CD4-positive, alpha-beta T cell treated with Interferon alpha-2 for 1 hour (primary cell): ENCODE measurements at regions not wholly inside any gene's neighbourhood (a gene's known extent, or its start where the extent isn't known, plus 50 kb on each side); places are given as distances from the start of the nearest gene placed in this dataset.

Experiments used
- DNase-seq, 2 donors: peaks; one replicate each; pipeline ENCODE4 v3.0.0-alpha.2; 2020 to 2022

DNA sequence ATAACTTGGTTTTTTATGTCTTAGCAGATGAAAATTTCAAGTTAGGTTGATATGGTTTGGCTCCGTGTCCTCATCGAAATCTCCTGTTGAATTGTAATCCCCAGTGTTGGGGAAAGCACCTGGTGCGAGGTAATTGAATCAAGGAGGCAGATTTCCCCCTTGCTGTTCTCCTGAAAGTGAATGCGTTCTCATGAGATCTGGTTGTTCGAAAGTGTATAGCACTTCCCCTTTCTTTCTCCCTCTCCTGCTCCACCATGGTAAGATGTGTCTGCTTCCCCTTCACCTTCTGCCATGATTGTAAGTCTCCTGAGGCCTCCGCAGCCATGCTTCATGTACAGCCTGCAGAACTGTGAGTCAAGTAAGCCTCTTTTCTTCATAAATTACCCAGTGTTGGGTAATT, 242.1 kb upstream of the TNP1 start:
- DNase-seq: no peak

DNA sequence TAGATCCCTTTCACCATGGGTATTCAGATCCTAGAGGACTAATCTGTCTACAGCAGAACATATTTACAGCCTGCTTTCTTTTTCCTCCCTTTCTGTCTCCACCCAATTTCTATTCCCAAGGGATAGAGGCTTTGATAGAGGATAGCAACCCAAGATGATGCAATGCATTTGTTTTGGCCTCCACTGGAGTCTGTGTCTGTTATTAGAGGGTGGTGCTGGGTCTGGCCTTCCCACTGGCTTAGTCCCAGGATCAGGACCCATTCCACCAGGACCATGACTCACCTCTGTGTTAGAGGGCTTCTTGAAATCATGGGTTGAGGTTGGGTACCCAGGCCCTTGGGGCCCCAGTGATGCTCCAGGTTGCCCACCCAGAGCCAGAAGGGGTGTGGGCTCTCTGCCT, 239.7 kb upstream of the TNP1 start:
- no peak for DNase-seq

DNA sequence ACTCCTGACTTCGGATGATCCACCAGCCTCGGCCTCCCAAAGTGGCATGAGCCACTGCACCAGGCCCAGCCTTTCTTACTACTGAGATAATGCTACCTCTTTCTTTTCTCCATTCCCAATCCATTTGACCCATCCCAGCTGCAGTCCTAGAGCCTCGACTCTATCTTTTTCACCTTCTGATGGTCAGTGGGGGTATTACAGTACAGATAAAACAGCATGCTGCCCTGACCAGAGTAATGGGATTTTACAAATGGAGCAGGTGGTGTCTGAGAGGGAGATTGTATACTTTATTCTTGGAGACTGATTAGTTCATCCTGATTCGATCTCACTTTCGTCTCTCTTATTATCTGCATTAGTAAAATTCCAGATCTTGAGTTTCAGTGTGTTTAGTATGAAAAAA, 238.6 kb upstream of the TNP1 start:
- no peak for DNase-seq

DNA sequence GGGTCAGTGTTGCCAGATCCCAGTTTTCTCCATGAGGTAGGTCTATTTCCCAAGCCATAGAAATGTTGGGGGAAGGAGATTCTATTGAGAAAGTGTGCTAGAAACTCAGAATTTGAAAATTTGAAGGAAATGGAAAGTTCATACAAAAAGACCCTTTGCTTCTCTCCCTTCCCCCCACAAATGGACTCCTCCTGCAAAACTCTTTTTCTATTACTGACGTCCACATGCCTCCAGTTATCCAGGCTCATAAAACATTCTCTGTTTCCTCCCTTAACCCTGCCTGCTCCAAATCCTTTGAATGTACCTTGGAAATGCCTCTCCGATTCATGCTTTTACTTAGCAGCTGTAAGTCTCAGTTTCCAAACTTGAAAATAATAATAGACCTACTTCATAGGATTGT, 237.5 kb upstream of the TNP1 start:
- DNase-seq: no peak

DNA sequence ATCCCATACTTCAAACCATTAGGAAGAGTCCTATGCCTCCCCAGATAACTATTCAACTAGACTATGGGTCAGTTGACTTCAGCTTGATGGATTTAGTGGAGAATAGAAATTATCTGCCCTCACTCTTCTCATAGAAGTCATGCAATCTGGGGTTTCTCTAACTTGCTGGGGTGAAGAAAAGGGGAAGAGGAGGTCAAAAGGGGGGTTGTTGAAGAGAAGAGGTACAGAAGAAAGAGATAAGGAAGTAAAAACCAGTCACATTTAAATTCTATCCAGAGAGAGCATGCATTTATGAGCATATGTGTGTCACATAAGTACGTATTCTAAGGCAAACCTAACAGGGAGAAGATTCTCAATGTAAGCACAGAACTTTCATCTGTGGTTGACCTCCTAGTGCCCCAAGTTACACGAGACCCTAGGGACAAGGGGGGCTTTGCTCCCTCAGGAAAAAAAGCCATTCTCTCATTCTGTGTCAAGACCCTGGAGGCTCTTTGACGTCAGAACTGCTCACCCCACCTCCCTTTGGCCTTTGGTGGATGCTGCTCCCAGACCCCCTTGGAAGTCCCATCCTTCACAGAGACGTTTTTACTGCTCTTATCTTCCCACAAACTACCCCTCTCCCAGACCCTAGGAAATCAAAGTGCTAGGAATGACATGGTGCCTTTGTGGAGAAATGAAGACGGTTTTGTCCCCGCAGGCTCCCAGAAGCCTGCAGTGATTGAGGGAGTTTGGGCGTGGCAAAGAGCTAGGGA, 236.8 kb upstream of the TNP1 start:
- no peak for DNase-seq

DNA sequence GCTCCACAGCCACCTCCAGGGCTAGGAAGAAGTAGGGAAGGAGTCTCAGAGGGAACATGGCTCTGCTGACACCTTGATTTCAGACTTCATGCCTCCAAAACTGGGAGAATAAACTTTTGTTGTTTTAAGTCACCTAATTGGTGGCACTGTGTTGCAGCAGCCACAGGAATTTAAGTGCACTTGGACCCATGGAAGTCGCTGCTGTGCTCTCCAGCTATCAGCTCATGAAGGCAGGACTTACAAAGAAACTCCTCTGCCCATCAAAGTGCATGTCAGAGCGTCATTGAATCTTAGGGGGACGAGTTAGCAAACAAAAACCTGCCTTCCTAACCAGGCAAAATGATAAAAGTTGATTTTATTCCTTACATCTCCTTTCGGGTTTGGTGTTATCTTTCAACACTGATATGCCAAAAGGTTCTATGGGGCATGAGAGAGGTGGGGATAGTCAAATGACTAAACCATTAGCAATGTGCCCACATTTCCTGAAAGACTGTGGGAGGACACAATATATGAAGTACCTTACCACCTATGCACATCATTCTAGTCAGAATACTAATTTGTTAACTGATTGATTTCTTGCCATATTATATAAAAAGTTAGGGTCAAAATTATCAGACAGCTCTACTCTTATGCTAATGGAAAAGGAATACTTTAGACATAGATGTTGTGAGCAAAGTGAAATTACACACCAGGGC, 235.8 kb upstream of the TNP1 start:
- no peak for DNase-seq

DNA sequence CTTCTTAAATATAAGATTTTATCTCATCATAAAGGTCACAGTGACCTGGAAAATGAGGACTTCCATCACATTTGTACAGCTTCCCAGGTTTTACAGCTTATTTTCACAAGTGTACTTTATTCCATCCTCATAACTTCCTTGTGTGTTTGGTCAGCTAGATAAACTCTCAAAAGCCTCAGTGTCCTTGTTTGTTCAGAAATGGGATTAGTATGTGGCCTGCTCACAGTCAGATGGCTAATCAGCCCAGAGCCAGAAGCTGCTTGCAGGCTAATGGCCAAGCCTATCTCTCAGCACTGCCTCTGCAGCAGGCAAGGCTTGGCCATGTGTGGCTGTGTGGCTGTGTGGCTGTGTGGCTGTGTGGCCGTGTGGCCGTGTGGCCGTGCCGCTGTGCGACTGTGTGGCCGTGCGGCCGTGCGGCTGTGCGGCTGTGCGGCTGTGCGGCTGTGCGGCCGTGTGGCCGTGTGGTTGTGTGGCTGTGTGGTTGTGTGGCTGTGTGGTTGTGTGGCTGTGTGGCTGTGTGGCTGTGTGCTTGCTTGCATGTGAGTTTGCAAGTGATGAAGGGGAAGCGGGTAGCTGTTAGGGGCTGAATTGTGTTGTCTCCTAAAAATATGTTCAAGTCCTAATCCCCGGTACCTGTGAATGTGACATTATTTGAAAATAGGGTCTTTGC, 233.0 kb upstream of the TNP1 start:
- no peak for DNase-seq

DNA sequence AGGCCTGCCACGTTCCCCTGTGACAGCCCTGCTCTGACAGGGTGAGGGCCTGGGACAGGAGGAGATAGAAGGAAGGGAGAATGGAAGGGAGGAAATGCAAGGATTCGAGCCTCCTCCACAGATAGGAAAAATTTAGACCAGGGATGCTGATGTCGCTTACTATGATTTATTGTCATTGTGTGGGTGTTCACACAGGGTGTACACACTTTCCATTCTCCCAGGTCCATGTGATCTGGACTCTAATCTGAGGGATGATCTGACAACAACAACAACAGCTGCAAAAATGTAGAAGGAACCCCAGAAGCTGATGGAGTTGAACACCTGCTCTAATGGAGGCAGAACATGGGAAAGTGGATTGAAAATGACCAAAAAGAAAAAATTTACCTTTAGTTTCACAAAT, 231.7 kb upstream of the TNP1 start:
- DNase-seq: no peak

DNA sequence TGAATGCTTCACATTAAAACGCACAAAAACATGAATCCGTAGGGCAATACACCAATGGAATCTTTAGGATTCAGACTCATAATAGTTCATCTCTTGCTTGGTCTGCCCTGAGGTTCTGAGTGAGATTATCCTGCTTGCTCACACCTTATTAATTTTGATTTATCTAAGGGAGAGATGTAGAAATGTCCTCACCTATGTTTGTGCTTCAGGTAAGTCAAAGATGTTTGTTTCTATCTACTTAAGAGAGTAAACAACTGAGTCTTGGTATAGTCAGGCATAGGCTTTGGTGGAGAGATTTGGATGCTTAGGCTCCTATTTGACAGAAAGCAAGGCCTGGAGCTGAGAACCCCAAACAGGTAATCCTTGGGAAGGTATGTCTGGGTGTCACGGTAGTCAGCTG, 231.0 kb upstream of the TNP1 start:
- no peak for DNase-seq

DNA sequence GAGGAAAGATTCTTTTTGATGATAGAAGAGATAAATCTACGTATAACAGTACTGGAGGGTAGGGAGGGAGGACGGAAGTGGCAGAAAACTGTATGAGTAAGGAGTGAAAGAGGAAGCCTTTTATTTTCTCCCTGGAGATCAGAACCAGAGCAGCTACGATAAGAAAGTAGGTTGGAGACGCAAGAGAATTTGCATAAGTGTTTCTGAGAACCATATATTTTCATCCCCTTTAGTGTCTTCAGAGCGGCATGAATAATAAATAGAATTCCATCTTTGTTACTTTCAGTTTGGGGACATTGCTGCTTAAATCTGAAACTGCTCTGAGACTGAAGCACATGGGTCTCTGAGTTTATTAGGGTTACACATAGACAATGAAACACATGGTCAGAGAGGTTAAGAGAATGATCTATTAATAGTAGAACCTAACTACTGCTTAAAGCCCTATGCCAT, 230.2 kb upstream of the TNP1 start:
- DNase-seq: no peak

DNA sequence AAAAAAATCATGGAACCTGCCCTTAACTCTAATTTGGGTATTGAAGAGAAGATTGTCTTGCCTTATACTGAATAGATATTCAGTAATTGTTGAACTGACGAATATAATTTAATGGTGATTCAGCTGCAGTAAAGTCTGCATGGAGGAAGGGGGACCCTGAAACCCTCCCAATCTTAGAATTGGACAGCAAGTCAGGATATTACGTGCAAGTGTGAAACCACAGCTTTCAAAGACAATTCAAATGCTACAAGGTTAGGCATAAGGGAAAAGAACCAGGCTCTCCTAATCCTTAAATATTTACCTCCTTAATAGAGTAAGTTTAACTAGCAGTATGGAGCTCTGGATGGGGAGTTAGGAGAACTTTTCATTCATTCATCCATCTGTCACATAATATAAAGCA, 226.9 kb upstream of the TNP1 start:
- no peak for DNase-seq

DNA sequence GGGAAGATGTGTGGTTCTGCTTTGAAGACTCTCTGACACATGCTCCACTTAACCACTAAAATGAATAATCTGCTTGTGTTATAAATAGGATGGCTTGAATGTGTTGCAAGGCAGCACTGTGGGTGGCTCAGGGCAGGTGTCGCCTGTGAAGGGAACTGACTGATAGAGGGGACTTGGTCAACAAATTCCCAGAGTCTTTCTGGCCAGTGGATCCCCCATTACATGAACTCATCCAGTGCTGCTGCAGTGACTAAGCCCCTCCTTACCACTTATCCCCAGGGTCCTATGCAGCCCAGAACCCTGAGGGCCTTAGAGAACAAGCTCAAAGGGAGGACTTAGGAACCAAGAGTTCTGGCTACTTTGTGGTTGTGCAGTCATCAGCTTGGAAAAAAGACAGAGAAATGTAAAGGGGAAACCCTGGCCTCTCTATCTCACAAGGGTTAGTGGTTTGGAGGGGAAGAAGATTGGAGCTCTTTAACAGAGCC, 226.2 kb upstream of the TNP1 start:
- DNase-seq: no peak

DNA sequence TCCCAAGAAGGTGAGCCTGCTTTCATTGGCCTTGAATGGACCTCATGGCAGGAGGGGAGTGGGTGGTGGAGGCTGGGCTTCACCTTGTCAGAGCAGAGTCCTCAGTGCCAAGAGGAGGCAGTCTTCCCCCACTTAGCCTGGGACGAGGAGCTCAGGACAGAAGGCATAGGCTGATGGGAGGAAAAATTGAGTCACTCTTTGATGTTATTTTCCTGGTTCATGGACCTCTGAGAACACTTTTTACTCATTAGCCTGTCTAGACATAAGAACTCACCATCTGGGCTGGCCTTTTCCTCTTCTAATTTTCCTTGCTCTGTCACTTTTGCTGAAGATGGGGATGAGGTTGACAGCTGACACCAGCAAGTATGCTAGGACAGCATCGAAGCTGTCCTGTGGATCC, 225.7 kb upstream of the TNP1 start:
- DNase-seq: no peak

DNA sequence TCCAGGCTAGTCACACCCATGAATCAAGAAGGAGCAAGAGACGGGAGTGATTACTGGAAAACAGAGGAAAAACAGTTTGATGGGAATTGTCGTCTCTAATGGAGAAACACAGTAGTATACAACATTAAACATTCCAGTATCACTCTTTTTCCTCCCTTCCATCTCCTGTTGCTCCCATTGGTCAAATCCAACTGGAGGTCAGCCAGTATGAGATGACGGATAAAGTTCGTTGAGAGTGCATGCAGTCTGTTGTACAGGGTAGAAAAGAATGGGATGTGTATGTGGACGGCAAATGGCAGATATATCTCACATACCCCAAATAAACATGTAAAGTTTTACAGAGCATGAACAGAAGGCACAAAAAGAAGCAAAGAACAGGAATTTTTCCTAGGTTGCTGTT, 221.9 kb upstream of the TNP1 start:
- no peak for DNase-seq

DNA sequence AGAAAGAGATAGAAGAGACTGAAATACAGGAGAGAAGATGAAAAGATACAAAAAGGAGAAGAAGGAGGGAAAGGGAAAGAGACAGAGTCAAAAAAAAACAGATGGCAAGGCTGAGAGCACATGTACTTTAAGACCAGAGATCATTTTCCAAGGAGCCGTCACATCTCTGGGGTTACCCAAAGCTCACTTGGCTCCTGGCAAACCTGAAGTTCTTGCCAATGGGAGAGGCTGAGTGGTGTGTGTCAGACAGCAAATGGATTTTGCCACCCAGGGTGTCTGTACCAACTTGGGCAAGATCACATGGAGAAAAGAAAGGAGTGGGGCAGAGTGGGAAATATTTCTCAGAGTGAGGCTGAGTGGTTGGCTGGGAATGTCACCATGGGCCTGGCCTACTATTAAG, 219.3 kb upstream of the TNP1 start:
- DNase-seq: no peak

DNA sequence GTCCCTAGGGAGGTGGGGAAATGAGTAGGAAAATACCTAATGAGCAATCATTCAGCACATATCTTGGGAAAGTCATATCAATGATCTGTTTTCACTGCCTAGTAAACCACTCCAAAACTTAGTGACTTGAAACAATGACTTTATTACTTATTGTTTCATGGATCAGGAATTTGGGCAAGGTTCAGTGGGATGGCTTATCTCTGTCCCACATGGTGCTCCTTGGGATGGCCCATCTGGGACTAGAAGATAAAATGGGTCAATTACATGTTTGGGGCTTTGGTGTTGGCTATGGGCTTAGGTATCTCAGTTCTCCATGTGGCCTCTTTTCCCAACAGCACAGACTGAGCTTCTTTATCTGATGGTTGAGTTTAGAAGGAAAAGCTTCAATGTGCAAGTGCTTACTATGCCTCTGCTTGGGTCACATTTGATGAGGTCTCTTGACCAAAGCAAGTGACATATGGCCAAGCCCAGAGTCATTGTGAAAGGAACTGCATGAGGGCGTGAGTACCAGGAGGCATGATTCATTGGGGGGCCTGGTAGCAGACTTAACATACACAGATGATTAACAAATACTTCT, 218.1 kb upstream of the TNP1 start:
- DNase-seq: no peak

DNA sequence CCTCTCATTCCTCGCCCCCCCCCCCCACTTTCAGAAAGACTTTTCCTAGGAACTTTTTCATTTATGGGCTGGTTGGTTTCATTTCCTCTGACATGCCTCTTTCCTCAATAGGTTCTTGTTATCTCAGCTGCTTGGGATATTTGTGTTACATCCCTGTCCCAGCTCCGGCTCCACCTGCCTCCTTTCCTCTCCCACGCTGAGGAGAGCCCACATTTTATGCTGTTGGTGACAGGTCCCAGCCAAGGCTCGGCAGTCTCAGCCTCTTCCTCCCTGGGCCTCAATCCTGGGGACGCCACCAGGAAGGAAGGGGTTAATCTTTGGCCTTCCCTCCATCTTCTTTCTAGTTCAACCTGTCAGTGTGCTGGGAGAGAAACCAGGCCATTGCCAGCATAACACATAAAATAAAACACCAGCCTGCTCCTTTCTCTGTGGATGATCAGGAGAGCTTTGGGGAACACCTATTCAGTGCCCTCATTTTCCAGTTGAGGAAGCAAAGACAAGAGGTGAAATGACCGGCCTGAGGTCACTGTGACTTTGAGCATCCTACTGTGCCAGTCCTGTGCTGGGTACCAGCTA, 216.9 kb upstream of the TNP1 start:
- no peak for DNase-seq

DNA sequence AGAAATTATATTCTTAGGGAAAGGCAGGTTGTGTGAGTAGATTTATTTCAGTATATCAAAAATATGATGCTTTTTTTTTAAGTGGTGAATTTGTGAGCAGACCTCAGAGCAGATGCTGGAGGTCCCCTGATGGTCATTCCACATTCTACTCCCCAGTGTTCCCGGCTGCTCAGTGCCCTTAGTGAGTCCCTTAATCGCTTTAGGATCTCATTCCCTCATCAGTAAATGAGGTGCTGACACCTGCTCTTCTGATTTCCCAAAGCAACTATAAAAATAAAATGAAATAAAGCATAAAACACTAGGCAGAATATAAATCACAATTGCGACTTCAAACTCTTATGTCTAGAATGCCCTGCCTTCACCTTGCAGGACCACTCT, 216.2 kb upstream of the TNP1 start:
- DNase-seq: no peak

DNA sequence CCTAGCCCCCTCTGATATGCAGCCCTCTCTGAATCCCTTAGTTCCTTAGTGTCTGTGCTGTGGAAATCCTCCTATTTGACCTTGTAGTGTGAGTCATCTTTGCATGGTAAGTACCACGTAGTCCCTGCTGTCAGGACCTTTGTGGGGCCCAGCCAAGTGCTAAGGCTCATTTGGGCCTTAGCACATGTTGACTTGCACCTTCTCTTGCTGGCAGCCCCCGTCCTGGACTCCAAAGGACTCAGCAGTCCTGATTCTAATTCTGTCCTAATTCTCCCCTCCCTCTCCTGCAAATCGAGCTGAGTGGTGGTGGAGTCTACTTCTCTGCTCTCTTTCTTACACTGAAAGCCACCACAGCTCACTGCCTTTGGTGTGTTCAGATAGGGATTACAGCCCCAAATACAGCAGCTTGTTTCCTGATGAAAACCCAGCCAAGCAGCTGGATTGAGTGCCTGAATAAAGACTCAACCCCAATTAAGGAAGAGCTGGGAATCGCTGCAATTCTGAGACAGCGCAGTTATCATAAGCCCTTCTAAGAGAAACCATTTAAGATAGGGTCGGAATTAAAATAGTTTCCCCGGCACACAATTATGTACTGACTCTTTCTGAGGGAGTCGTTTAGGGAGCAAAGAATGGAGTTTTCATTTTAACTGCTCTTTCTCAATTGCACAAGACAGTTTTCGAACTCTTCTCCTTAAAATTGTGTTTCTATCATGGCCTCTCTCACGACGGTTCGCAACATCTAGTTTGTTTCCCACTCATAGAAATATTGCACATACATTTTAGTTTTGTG, 215.6 kb upstream of the TNP1 start:
- no peak for DNase-seq

DNA sequence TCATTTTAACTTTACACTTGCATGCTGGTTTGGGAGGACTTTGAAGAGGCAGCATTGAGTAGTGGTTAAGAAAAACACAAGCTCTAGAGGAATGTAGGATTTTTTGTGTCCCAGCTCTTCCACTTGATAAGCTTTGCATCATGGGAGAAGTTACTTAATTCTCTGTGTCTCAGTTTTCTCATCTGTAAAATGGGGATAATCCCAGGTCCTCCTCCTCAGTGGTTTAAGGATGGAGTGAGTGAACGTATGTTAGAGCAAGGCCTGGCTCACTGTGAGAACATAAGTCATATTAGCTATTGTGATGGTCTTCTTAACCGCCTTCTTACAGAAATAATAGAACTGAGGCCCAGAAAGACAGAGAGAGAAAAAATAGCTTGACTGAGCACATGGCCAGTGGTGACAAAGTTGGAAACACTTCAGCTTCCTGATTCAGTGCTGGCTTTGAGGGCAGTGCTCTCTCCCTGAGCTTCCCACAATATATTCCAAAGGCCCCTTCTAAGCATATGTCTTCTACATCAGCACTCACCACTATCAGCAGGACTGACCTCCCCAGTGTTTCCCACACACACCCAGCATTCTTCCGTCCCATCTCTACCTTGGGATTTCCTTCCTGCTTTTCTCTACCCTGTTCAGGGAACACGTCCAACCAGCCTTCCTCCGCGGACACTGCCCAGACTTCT, 214.9 kb upstream of the TNP1 start:
- no peak for DNase-seq

DNA sequence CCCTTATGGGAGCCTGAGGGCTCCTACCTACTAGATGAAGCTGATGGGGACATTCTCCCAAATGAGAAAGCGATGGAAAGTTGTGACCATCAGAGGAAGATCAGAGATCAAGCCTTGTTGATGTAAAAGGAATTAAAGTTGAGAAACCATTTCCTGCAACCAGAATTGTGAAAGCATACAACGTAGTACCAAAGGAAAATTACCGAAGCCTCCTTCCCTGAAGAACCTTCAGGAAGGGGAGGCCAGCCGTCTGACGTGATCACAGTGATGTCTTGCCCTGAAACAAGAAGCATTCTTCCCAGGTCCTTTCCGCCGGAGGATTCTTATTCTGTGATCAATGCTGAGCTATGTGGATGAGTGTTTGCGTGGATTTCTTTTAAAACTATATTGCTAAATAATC, 211.6 kb upstream of the TNP1 start:
- no peak for DNase-seq

DNA sequence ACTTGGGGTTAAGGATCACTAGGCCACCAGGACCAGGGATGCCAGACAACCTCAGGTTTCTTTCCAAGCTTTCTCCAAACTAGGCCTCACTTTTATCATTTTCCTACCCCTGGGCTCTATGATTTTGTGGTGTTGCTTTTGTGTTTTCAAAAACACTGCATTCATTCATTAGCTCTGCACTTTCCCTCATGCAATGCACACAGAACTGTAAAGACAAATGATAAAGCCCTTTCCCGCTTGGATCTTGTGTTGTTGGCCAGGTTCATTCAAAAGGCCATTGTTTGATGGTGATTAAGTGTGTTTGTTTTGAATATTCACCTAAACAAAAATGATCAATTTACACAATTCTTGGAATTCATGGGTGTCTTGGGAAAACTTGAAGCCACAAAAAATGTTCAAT, 210.7 kb upstream of the TNP1 start:
- DNase-seq: no peak
